Vagina (tissue), 2 donors: ENCODE measurements at regions not wholly inside any gene's neighbourhood (a gene's known extent, or its start where the extent isn't known, plus 50 kb on each side); places are given as distances from the start of the nearest gene placed in this dataset.

Experiments
- DNase-seq, 2 donors: peaks; one replicate each; pipeline ENCODE4 v3.0.0-alpha.2; 2017; ENCODE audit errors: extremely low spot score in 2 of 2
- H3K27ac ChIP-seq: fragments of 200-600 bp; sonication (generic); one replicate; pipeline ENCODE4 v1.5.1; 2019
- H3K27me3 ChIP-seq: fragments of 200-600 bp; sonication (generic); one replicate; pipeline ENCODE4 v1.5.1; 2019
- H3K36me3 ChIP-seq, 2 donors: fragments of 200-600 bp; sonication (generic); one replicate each; pipeline ENCODE4 v1.5.1; 2017 to 2019
- H3K4me1 ChIP-seq: fragments of 200-600 bp; sonication (generic); one replicate; pipeline ENCODE4 v1.5.1; 2019
- H3K4me3 ChIP-seq, 2 donors: fragments of 200-600 bp; sonication (generic); 1 replicate in 1 of 2; 2 replicates in 1 of 2; pipeline ENCODE4 v1.5.1; 2016 to 2019
- H3K9me3 ChIP-seq: fragments of 200-600 bp; sonication (generic); one replicate; pipeline ENCODE4 v1.5.1; 2019
- CTCF ChIP-seq, 3 experiments: fragments of 450-650 bp in 2 of 3; fragments of 200-600 bp in 1 of 3; sonication (generic) in 1 of 3; IDR thresholded peaks; one replicate each; pipeline ENCODE4 v1.5.1; 2017 to 2019; ENCODE audit warnings: antibody characterized with exemption in 3 of 3, mild to moderate bottlenecking in 2 of 3, moderate library complexity in 2 of 3
- POLR2A ChIP-seq, 2 donors: fragments of 450-650 bp; IDR thresholded peaks; one replicate each; pipeline ENCODE4 v1.6.1; 2017; ENCODE audit warnings: antibody characterized with exemption in 2 of 2, mild to moderate bottlenecking in 2 of 2, moderate library complexity in 2 of 2
- POLR2AphosphoS5 ChIP-seq, 2 donors: sonication (generic); formaldehyde crosslinking; IDR thresholded peaks; one replicate each; pipeline ENCODE4 v1.9.0; 2017; ENCODE audit warnings: antibody characterized with exemption in 2 of 2, mild to moderate bottlenecking in 2 of 2, low read depth in 1 of 2; ENCODE audit not compliant: insufficient read depth in 1 of 2
- intact Hi-C: fragments of 100-400 bp; cut with DNase I; formaldehyde crosslinking; loops from one replicate; pipeline ENCODE4 v1.15.1; 2023

DNA sequence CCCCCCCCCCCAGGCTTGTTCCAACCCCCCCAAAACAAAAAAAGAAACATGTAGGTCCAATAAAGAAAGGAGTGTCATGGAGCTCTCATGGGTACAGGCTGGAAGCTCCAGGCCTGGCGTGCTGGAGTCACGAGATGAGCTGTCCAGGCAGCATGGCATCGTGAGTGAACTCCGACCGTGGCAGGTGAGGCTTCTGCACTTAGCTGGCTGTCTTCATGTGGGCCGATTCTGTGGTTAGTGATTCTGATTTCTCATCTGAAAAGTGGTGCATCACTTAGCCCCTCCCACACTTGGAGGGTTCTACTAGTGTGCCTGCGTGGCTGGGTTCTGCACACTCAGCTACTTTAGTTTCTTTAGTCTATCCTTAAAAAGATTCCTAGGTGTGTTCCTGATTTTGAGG is 126.4 kb upstream of the MGAT5 start:
- H3K9me3 ChIP-seq, result no peaks in the 10 kb centered on the region
- TF ChIP-seq POLR2A (IDR thresholded peaks at IDR 0.05) (no peak), POLR2AphosphoS5 (IDR thresholded peaks at IDR 0.05; ENCODE audit: insufficient read depth in 1 of 2, low read depth in 1 of 2) (no peak), CTCF (IDR thresholded peaks at IDR 0.05) (no peak)
- no peak overlapping the region for H3K27ac ChIP-seq
- no peak overlapping the region for H3K4me3 ChIP-seq
- intact Hi-C loops, result no loop called here
- DNase-seq, result no peak
- H3K27me3 ChIP-seq, result no peaks in the 10 kb centered on the region
- H3K36me3 ChIP-seq, result no peaks in the 10 kb centered on the region
- H3K4me1 ChIP-seq, result peaks cover 31% of the 10 kb centered on the region

DNA sequence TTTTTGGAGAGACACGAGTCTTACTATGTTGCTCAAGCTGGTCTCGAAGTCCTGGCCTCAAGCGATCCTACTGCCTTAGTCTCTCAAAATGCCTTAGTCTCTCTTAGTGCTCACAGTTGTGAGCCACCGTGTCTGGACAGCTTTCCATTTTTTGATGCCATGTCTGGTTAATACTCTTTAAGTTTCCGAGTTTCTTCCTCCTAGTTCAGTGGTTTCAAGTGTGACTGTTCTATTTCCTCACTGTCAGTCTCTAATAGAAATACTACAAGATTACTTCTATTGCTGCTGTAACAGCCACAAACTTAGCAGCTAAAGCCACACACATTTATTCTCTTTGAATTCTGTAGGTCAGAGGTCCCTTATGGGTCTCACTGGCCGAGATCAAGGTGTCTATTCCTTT is 125.1 kb upstream of the MGAT5 start:
- intact Hi-C loops, result no loop called here
- no peak for TF ChIP-seq POLR2A (IDR thresholded peaks at IDR 0.05)
- TF ChIP-seq CTCF (IDR thresholded peaks at IDR 0.05), result no peak
- no peak for TF ChIP-seq POLR2AphosphoS5 (IDR thresholded peaks at IDR 0.05; ENCODE audit: insufficient read depth in 1 of 2, low read depth in 1 of 2)
- DNase-seq, result no peak
- no peaks in the 10 kb centered on the region for H3K9me3 ChIP-seq
- H3K4me1 ChIP-seq, result peaks cover 18% of the 10 kb centered on the region
- H3K27me3 ChIP-seq, result no peaks in the 10 kb centered on the region
- no peak overlapping the region for H3K4me3 ChIP-seq
- H3K27ac ChIP-seq, result no peak overlapping the region
- H3K36me3 ChIP-seq, result no peaks in the 10 kb centered on the region

DNA sequence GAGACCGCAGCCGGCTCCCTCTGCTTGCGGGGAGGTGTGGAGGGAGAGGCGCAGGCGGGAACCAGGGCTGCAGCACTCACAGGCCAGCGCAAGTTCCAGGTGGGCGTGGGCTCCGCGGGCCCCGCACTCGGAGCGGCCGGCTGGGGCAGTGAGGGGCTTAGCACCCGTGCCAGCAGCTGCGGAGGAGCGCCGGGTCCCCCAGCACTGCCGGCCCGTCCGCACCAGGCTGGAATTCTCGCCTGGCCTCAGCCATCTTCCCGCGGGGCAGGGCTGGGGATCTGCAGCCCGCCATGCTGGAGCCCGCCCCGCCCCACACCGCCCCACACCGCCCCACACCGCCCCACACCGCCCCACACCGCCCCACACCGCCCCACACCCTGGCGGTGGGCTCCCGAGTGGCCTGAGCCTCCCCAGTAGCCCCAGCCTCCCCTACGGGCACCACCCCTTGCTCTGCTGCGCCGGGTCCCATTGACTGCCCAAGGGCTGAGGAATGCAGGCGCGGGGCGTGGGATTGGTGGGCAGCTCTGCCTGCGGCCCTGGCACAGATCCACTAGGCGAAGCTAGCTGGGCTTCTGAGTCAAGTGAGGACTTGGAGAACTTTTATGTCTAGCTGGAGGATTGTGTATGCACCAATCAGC is 123.9 kb upstream of the MGAT5 start:
- intact Hi-C loops, result no loop called here
- TF ChIP-seq CTCF (IDR thresholded peaks at IDR 0.05) (no peak), POLR2AphosphoS5 (IDR thresholded peaks at IDR 0.05; ENCODE audit: insufficient read depth in 1 of 2, low read depth in 1 of 2) (no peak), POLR2A (IDR thresholded peaks at IDR 0.05) (no peak)
- H3K4me3 ChIP-seq, result no peak overlapping the region

GRCh38 chr2:134131681-134132489 is 122.0 kb upstream of the MGAT5 start:
- H3K9me3 ChIP-seq, result no peaks in the 10 kb centered on the region
- no peak for DNase-seq
- peaks cover 22% of the 10 kb centered on the region for H3K4me1 ChIP-seq
- H3K27me3 ChIP-seq, result no peaks in the 10 kb centered on the region
- intact Hi-C loops, result no loop called here
- no peak overlapping the region for H3K4me3 ChIP-seq
- no peak overlapping the region for H3K27ac ChIP-seq
- H3K36me3 ChIP-seq, result no peaks in the 10 kb centered on the region
- TF ChIP-seq POLR2A (IDR thresholded peaks at IDR 0.05), result no peak
- no peak for TF ChIP-seq CTCF (IDR thresholded peaks at IDR 0.05)
- no peak for TF ChIP-seq POLR2AphosphoS5 (IDR thresholded peaks at IDR 0.05; ENCODE audit: insufficient read depth in 1 of 2, low read depth in 1 of 2)

More for the DNA sequence above, 123.9 kb upstream of the MGAT5 start:
- Histone ChIP-seq H3K36me3 (no peaks in the 10 kb centered on the region), H3K9me3 (no peaks in the 10 kb centered on the region), H3K27ac (no peak overlapping the region), H3K4me1 (peaks cover 8% of the 10 kb centered on the region), H3K27me3 (no peaks in the 10 kb centered on the region)
- no peak for DNase-seq

- intact Hi-C loops, result no loop called here
- peaks cover 28% of the 10 kb centered on the region for H3K4me1 ChIP-seq
- DNase-seq, result no peak
- no peaks in the 10 kb centered on the region for H3K27me3 ChIP-seq
- no peak overlapping the region for H3K4me3 ChIP-seq
- no peaks in the 10 kb centered on the region for H3K36me3 ChIP-seq
- no peak for TF ChIP-seq POLR2A (IDR thresholded peaks at IDR 0.05)
- TF ChIP-seq CTCF (IDR thresholded peaks at IDR 0.05), result no peak
- no peak for TF ChIP-seq POLR2AphosphoS5 (IDR thresholded peaks at IDR 0.05; ENCODE audit: insufficient read depth in 1 of 2, low read depth in 1 of 2)
- H3K27ac ChIP-seq, result no peak overlapping the region
- no peaks in the 10 kb centered on the region for H3K9me3 ChIP-seq
These were observed 121.4 kb upstream of the MGAT5 start for GRCh38 chr2:134132490-134132857.
